H1 (cell line): ENCODE measurements at regions not wholly inside any gene's neighbourhood (a gene's known extent, or its start where the extent isn't known, plus 50 kb on each side); places are given as distances from the start of the nearest gene placed in this dataset.

ENCODE experiments used
- CTCF ChIA-PET: fragments of 300-600 bp; sonication (Branson Sonifier 250); formaldehyde crosslinking; loops from one replicate; lab custom pipeline; 2021; ENCODE audit not compliant: partially characterized antibody; lab: Charles Lee
- POLR2A ChIA-PET: fragments of 300-600 bp; sonication (Branson Sonifier 250); formaldehyde crosslinking; loops from one replicate; lab custom pipeline; 2021; ENCODE audit warnings: inconsistent platforms; ENCODE audit not compliant: partially characterized antibody; lab: Charles Lee
- DNase-seq, 2 experiments: peaks; one replicate each; pipeline versions ENCODE4 v3.0.0 to v3.0.0-alpha.2; 2010 to 2022; ENCODE audit warnings: low spot score in 2 of 2, low read depth in 1 of 2, mixed read lengths in 1 of 2
- FAIRE-seq: peaks from 2 replicates; lab custom pipeline; 2011; peaks lifted over from hg19 to GRCh38; lab: Jason Lieb, UNC
- H2AFZ ChIP-seq: 2 replicates; pipeline ENCODE4 v1.8.1; 2012; ENCODE audit warnings: low read length, inconsistent platforms
- H2AK5ac ChIP-seq: 2 replicates; pipeline ENCODE4 v1.6.1; 2013; ENCODE audit warnings: low read depth, low read length
- H2BK120ac ChIP-seq: replicated peaks from 2 replicates; pipeline ENCODE3; 2013; ENCODE audit warnings: low read depth, low read length, inconsistent platforms
- H2BK12ac ChIP-seq: 2 replicates; pipeline ENCODE4 v1.6.1; 2013; ENCODE audit warnings: low read depth, low read length
- H2BK15ac ChIP-seq: 2 replicates; pipeline ENCODE4 v1.6.1; 2013; ENCODE audit warnings: low read length
- H2BK20ac ChIP-seq: 2 replicates; pipeline ENCODE4 v1.6.1; 2013; ENCODE audit warnings: low read length
- H2BK5ac ChIP-seq: 2 replicates; pipeline ENCODE4 v1.6.1; 2013; ENCODE audit warnings: low read depth, low read length
- H3K14ac ChIP-seq: 2 replicates; pipeline ENCODE4 v1.6.1; 2013; ENCODE audit warnings: inconsistent platforms; ENCODE audit not compliant: insufficient read length
- H3K18ac ChIP-seq: 2 replicates; pipeline ENCODE4 v1.6.1; 2013; ENCODE audit warnings: low read length; ENCODE audit errors: extremely low read depth
- H3K23ac ChIP-seq: 2 replicates; pipeline ENCODE4 v1.6.1; 2013; ENCODE audit warnings: inconsistent platforms; ENCODE audit not compliant: insufficient read length
- H3K23me2 ChIP-seq: 2 replicates; pipeline ENCODE4 v1.6.1; 2013; ENCODE audit warnings: low read depth, low read length
- H3K27ac ChIP-seq: 2 replicates; pipeline ENCODE4 v1.6.1; 2011; ENCODE audit warnings: low read depth, low read length, inconsistent platforms
- H3K27me3 ChIP-seq, 4 experiments: replicated peaks in 1 of 4; 1 replicate in 1 of 4; 2 replicates in 3 of 4; pipeline versions ENCODE4 v1.6.1 to v1.8.1; 2011 to 2013; ENCODE audit warnings: low read length in 3 of 4, mild to moderate bottlenecking in 3 of 4, inconsistent platforms in 2 of 4, mixed read lengths in 2 of 4, moderate library complexity in 1 of 4; ENCODE audit not compliant: control insufficient read depth in 3 of 4, insufficient read depth in 3 of 4; ENCODE audit errors: extremely low read depth in 1 of 4
- H3K36me3 ChIP-seq, 4 experiments: 2 replicates each; pipeline versions ENCODE4 v1.6.1 to v1.8.1; 2011 to 2013; ENCODE audit warnings: mild to moderate bottlenecking in 4 of 4, low read length in 3 of 4, moderate library complexity in 2 of 4, control low read depth in 1 of 4, inconsistent platforms in 1 of 4; ENCODE audit not compliant: insufficient read depth in 4 of 4, control insufficient read depth in 2 of 4
- H3K4ac ChIP-seq: replicated peaks from 2 replicates; pipeline ENCODE3; 2013; ENCODE audit warnings: low read length, low read depth, mixed read lengths, inconsistent platforms; ENCODE audit not compliant: insufficient read length
- H3K4me1 ChIP-seq, 4 experiments: replicated peaks in 1 of 4; 1 replicate in 1 of 4; 2 replicates in 3 of 4; pipeline versions ENCODE4 v1.6.1 to v1.8.1; 2011 to 2013; ENCODE audit warnings: low read length in 3 of 4, inconsistent platforms in 2 of 4, mixed read lengths in 1 of 4; ENCODE audit not compliant: insufficient read depth in 4 of 4, control insufficient read depth in 3 of 4
- H3K4me2 ChIP-seq, 2 experiments: 2 replicates each; pipeline versions ENCODE4 v1.6.1 to v1.8.1; 2011 to 2013; ENCODE audit warnings: low read depth in 2 of 2, low read length in 2 of 2, control low read depth in 1 of 2, inconsistent platforms in 1 of 2, mild to moderate bottlenecking in 1 of 2; ENCODE audit not compliant: insufficient read depth in 1 of 2
- H3K4me3 ChIP-seq, 4 experiments: fragments of 200-600, 300-600 bp in 1 of 4; sonication (generic), shearing (Covaris generic), sonication (Bioruptor Twin) in 1 of 4; 2 replicates each; pipeline versions ENCODE4 v1.5.1 to v1.8.1; 2011 to 2016; ENCODE audit warnings: low read length in 4 of 4, low read depth in 3 of 4, control low read depth in 2 of 4, inconsistent platforms in 2 of 4, mild to moderate bottlenecking in 2 of 4, mixed read lengths in 1 of 4, moderate library complexity in 1 of 4; ENCODE audit not compliant: insufficient read depth in 2 of 4; ENCODE audit errors: extremely low read depth in 1 of 4
- H3K56ac ChIP-seq: replicated peaks from 2 replicates; pipeline ENCODE3; 2013; ENCODE audit warnings: low read depth, mild to moderate bottlenecking, mixed read lengths, low read length, inconsistent platforms; ENCODE audit not compliant: insufficient read length
- H3K79me1 ChIP-seq: 2 replicates; pipeline ENCODE4 v1.6.1; 2013; ENCODE audit warnings: low read depth, low read length, control low read depth
- H3K79me2 ChIP-seq, 2 experiments: 2 replicates each; pipeline versions ENCODE4 v1.6.1 to v1.8.1; 2012 to 2013; ENCODE audit warnings: low read length in 2 of 2, mild to moderate bottlenecking in 2 of 2, inconsistent platforms in 1 of 2; ENCODE audit not compliant: insufficient read depth in 2 of 2, control insufficient read depth in 1 of 2
- H3K9ac ChIP-seq, 4 experiments: replicated peaks in 1 of 4; 1 replicate in 1 of 4; 2 replicates in 3 of 4; pipeline versions ENCODE4 v1.6.1 to v1.8.1; 2011 to 2013; ENCODE audit warnings: low read depth in 3 of 4, low read length in 3 of 4, control low read depth in 2 of 4, mild to moderate bottlenecking in 2 of 4, moderate library complexity in 2 of 4, inconsistent platforms in 1 of 4; ENCODE audit errors: extremely low read depth in 1 of 4
- H3K9me3 ChIP-seq, 2 experiments: 2 replicates each; pipeline versions ENCODE4 v1.6.1 to v1.8.1; 2012 to 2013; ENCODE audit warnings: mild to moderate bottlenecking in 2 of 2, moderate library complexity in 2 of 2, control low read depth in 1 of 2, inconsistent platforms in 1 of 2, low read depth in 1 of 2, low read length in 1 of 2, mixed read lengths in 1 of 2; ENCODE audit not compliant: insufficient read depth in 2 of 2
- H4K20me1 ChIP-seq, 2 experiments: replicated peaks in 1 of 2; 2 replicates each; pipeline versions ENCODE3 to v1.8.1; 2011 to 2013; ENCODE audit warnings: inconsistent platforms in 2 of 2, low read length in 2 of 2, mild to moderate bottlenecking in 1 of 2; ENCODE audit not compliant: insufficient read depth in 2 of 2, control insufficient read depth in 1 of 2
- H4K5ac ChIP-seq: 2 replicates; pipeline ENCODE4 v1.6.1; 2013; ENCODE audit warnings: low read length, low read depth, mixed read lengths, inconsistent platforms; ENCODE audit not compliant: insufficient read length
- H4K8ac ChIP-seq: 2 replicates; pipeline ENCODE4 v1.8.0; 2013; ENCODE audit warnings: mild to moderate bottlenecking, moderate library complexity, low read length, inconsistent platforms; ENCODE audit not compliant: insufficient read depth; ENCODE audit errors: extremely low read depth
- H4K91ac ChIP-seq: replicated peaks from 2 replicates; pipeline ENCODE3; 2013; ENCODE audit warnings: low read length, mixed read lengths, inconsistent platforms; ENCODE audit not compliant: insufficient read length
- BRCA1 ChIP-seq: IDR thresholded peaks from 2 replicates; pipeline ENCODE4 v1.6.1; 2012; ENCODE audit warnings: low read depth, low read length, improper control_type of control experiment
- CTBP2 ChIP-seq: IDR thresholded peaks from 2 replicates; pipeline ENCODE4 v1.7.0; 2011; ENCODE audit warnings: borderline replicate concordance, mild to moderate bottlenecking, moderate library complexity, mixed read lengths, low read length; ENCODE audit not compliant: insufficient read depth, insufficient read length
- PHF8 ChIP-seq: fragments of 200-600 bp; sonication (generic); conservative IDR thresholded peaks from 2 replicates; pipeline ENCODE4 v1.7.1; 2012; ENCODE audit warnings: low read depth, mild to moderate bottlenecking, inconsistent platforms, low read length, moderate library complexity
- POLR2A ChIP-seq, 2 experiments: IDR thresholded peaks; 1 replicate in 1 of 2; 2 replicates in 1 of 2; pipeline ENCODE4 v1.6.1; 2011; ENCODE audit warnings: low read depth in 2 of 2, low read length in 2 of 2, mild to moderate bottlenecking in 2 of 2; ENCODE audit errors: control extremely low read depth in 1 of 2
- WGBS, 2 experiments: shearing (Covaris generic) in 1 of 2; methylation state at CpG; one replicate each; pipeline versions ENCODE4 v1.1.6 to v1.1.7; 2013 to 2015; ENCODE audit warnings: low lambda C conversion rate in 2 of 2, mixed read lengths in 2 of 2, inconsistent platforms in 1 of 2, low coverage in 1 of 2, missing lambda C conversion rate in 1 of 2; ENCODE audit not compliant: insufficient replicate concordance in 2 of 2, insufficient coverage in 1 of 2, insufficient read length in 1 of 2; ENCODE audit errors: extremely low coverage in 1 of 2, missing lambda C conversion rate in 1 of 2; 5-methylcytosine and 5-hydroxymethylcytosine counted together
- TF ChIP-seq, protein P1 (sequence below): IDR thresholded peaks from 2 replicates; pipeline ENCODE4 v1.6.1; 2011; ENCODE audit warnings: low read length, improper control_type of control experiment

DNA sequence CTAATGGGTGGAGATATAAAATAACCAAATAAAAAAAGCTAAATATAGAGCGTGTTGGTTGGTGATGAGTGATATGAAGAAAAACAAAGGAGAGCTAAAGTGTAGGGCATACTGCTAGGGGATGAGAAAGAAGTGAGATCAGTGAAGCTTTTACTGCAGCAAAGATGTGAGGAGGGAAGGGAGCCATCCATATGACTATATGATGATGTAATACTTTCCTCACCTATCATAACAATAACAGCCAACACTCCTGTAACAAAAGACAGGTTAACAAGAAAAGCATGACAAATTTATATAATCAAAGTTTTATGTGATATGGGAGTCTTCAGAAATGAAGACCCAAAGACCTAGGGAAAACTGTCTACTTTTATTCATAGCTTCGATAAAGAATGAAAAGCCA, 57.4 kb upstream of the LRFN5 start:
- Histone ChIP-seq H3K27ac (no peak overlapping the region), H3K23ac (no peak overlapping the region), H3K56ac (no peak overlapping the region), H3K4me2 (no peak overlapping the region), H3K23me2 (no peaks in the 10 kb centered on the region), H2AK5ac (no peak overlapping the region), H2BK5ac (no peak overlapping the region), H3K4me1 (no peaks in the 10 kb centered on the region), H4K91ac (no peak overlapping the region), H3K4me3 (no peak overlapping the region), H3K4ac (no peak overlapping the region), H4K8ac (no peak overlapping the region), H3K9ac (no peak overlapping the region), H3K79me1 (no peaks in the 10 kb centered on the region), H2BK12ac (no peak overlapping the region), H4K20me1 (no peaks in the 10 kb centered on the region), H3K18ac (no peak overlapping the region), H2BK120ac (no peak overlapping the region), H3K27me3 (no peaks in the 10 kb centered on the region), H2BK15ac (no peak overlapping the region), H2BK20ac (no peak overlapping the region), H4K5ac (no peak overlapping the region), H3K14ac (no peak overlapping the region), H3K9me3 (no peaks in the 10 kb centered on the region), H3K79me2 (no peaks in the 10 kb centered on the region), H3K36me3 (no peaks in the 10 kb centered on the region), H2AFZ (no peak overlapping the region)
- 87 to 100% methylated on average over 1 to 2 of the region's 2 CpGs for WGBS, 2 experiments
- ChIA-PET CTCF (interaction anchor here (0.8 kb wide), 1 partner anchor 10 kb away, joined by 3 read pairs; no protein-coding TSS in a partner anchor), POLR2A (interaction anchor here (1.0 to 1.2 kb wide), 2 partner anchors 10 to 22 kb away, joined by 3 to 4 read pairs; no protein-coding TSS in a partner anchor)
- FAIRE-seq, result no peak
- no peak for DNase-seq
- TF ChIP-seq BRCA1, result no peak
- no peak for TF ChIP-seq CTBP2
- TF ChIP-seq PHF8, result no peak
- TF ChIP-seq POLR2A (IDR thresholded peaks at IDR 0.05; ENCODE audit: control extremely low read depth in 1 of 2, low read depth in 2 of 2, low read length in 2 of 2), result no peak
- TF ChIP-seq, protein P1, sequence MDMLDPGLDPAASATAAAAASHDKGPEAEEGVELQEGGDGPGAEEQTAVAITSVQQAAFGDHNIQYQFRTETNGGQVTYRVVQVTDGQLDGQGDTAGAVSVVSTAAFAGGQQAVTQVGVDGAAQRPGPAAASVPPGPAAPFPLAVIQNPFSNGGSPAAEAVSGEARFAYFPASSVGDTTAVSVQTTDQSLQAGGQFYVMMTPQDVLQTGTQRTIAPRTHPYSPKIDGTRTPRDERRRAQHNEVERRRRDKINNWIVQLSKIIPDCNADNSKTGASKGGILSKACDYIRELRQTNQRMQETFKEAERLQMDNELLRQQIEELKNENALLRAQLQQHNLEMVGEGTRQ, result no peak
